HG03575 (cell line): ENCODE measurements at regions not wholly inside any gene's neighbourhood (a gene's known extent, or its start where the extent isn't known, plus 50 kb on each side); places are given as distances from the start of the nearest gene placed in this dataset.
"Not testable (repeated sequence)": the region's sequence is repeated elsewhere in the genome, so short reads cannot be mapped to it uniquely, and the experiment has no call there.

Experiments
- ATAC-seq: cut with Tn5 transposase; IDR thresholded peaks from one replicate; pipeline ENCODE4 v1.9.1; 2021; ENCODE audit not compliant: unreplicated experiment, insufficient number of reproducible peaks, low FRiP score; ENCODE audit errors: extremely low read depth

GRCh38 chrX:45524805-45525204 is 324.1 kb upstream of the DIPK2B start:
- no peak for ATAC-seq

GRCh38 chrX:45524296-45524695 is 323.6 kb upstream of the DIPK2B start:
- ATAC-seq = no peak

GRCh38 chrX:45518552-45518951 is 317.9 kb upstream of the DIPK2B start:
- no peak for ATAC-seq

- no peak for ATAC-seq
Measured at GRCh38 chrX:45517090-45517973, 316.7 kb upstream of the DIPK2B start.

GRCh38 chrX:45515262-45516215 is 314.9 kb upstream of the DIPK2B start:
- ATAC-seq = no peak

- no peak for ATAC-seq
Measured at GRCh38 chrX:45513042-45513441, 312.4 kb upstream of the DIPK2B start.

GRCh38 chrX:45508454-45508853 is 307.8 kb upstream of the DIPK2B start:
- no peak for ATAC-seq

GRCh38 chrX:45506149-45506730 is 305.6 kb upstream of the DIPK2B start:
- ATAC-seq = no peak

GRCh38 chrX:45505214-45505613 is 304.5 kb upstream of the DIPK2B start:
- no peak for ATAC-seq

GRCh38 chrX:45503787-45504362 is 303.2 kb upstream of the DIPK2B start:
- not testable (repeated sequence) for ATAC-seq

- ATAC-seq = no peak
Measured at GRCh38 chrX:45502396-45502795, 301.7 kb upstream of the DIPK2B start.

GRCh38 chrX:45497290-45497689 is 296.6 kb upstream of the DIPK2B start:
- no peak for ATAC-seq

- no peak for ATAC-seq
Measured at GRCh38 chrX:45485719-45486118, 285.0 kb upstream of the DIPK2B start.

- no peak for ATAC-seq
Measured at GRCh38 chrX:45479835-45480422, 279.3 kb upstream of the DIPK2B start.

- no peak for ATAC-seq
Measured at GRCh38 chrX:45479196-45479834, 278.6 kb upstream of the DIPK2B start.

GRCh38 chrX:45472968-45473367 is 272.3 kb upstream of the DIPK2B start:
- no peak for ATAC-seq

GRCh38 chrX:45467537-45467936 is 266.9 kb upstream of the DIPK2B start:
- ATAC-seq = not testable (repeated sequence)

GRCh38 chrX:45455732-45456131 is 255.1 kb upstream of the DIPK2B start:
- ATAC-seq = not testable (repeated sequence)
